Right atrium auricular region (tissue), 2 donors: ENCODE measurements at regions not wholly inside any gene's neighbourhood (a gene's known extent, or its start where the extent isn't known, plus 50 kb on each side); places are given as distances from the start of the nearest gene placed in this dataset.

ENCODE experiments used
- DNase-seq: peaks from one replicate; pipeline ENCODE4 v3.0.0-alpha.2; 2019; ENCODE audit warnings: low spot score
- H3K27ac ChIP-seq, 2 donors: fragments of 200-600 bp; sonication (generic); 1 replicate in 1 of 2; 2 replicates in 1 of 2; pipeline ENCODE4 v1.5.1; 2016 to 2019
- H3K27me3 ChIP-seq, 2 donors: fragments of 200-600 bp; sonication (generic); one replicate each; pipeline versions ENCODE4 v1.5.1 to v1.6.0; 2017 to 2019
- H3K36me3 ChIP-seq: fragments of 200-600 bp; sonication (generic); one replicate; pipeline ENCODE4 v1.5.1; 2016
- H3K4me1 ChIP-seq, 2 donors: fragments of 200-600 bp; sonication (generic); one replicate each; pipeline versions ENCODE4 v1.5.1 to v1.6.0; 2017 to 2019
- H3K4me3 ChIP-seq, 2 donors: fragments of 200-600 bp; sonication (generic); 1 replicate in 1 of 2; 2 replicates in 1 of 2; pipeline ENCODE4 v1.5.1; 2017 to 2019; ENCODE audit warnings: mild to moderate bottlenecking in 1 of 2, moderate library complexity in 1 of 2
- H3K9me3 ChIP-seq, 2 donors: fragments of 200-600 bp; sonication (generic); one replicate each; pipeline ENCODE4 v1.5.1; 2019
- CTCF ChIP-seq, 2 donors: fragments of 200-600 bp; sonication (generic); IDR thresholded peaks; one replicate each; pipeline ENCODE4 v1.5.1; 2019; ENCODE audit warnings: antibody characterized with exemption in 2 of 2

DNA sequence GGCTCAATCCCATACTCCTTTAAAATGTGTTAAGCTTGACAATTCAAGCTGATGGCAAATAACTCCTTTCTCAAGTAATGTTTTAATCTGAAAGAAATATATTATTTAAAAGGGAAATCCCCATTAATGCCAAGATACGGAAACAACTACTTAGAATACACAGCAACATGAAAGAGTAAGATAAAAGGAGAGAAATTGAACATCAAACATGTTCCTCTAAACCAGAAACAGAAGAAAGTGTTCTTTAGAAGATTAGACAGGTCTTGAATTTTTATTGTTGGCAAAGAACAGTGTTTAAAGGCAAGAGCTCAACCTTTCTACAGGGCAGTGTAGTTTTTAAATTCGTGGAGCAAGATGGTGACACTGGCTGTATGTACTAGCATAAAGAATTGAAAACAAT, 105.8 kb upstream of the NRIP1 start:
- no peak for DNase-seq
- no peak overlapping the region for H3K27ac ChIP-seq
- H3K27me3 ChIP-seq, result no peaks in the 10 kb centered on the region
- TF ChIP-seq CTCF (IDR thresholded peaks at IDR 0.05), result no peak
- no peaks in the 10 kb centered on the region for H3K9me3 ChIP-seq
- no peaks in the 10 kb centered on the region for H3K36me3 ChIP-seq
- no peak overlapping the region for H3K4me3 ChIP-seq
- H3K4me1 ChIP-seq, result no peaks in the 10 kb centered on the region

DNA sequence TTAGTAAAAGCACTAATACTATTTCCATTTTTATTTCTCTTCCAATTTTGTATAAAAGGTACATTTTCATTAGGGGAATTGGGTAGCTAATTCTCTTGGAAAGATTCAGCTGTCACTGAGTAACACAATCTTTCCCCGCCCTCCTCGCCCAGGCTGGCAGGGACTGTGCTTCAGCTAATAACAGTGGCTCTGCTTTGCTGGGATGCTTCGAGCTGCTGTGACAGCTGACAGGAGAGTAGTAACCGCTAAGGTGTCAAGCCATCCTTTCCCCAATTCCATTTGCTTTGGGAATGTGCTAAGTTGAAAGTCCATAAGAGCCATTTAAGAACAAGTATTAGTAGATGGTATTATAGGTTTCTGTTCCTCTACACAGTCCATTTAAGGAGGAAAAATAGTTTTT, 106.7 kb upstream of the NRIP1 start:
- H3K4me3 ChIP-seq, result no peak overlapping the region
- TF ChIP-seq CTCF (IDR thresholded peaks at IDR 0.05), result no peak
- no peaks in the 10 kb centered on the region for H3K27me3 ChIP-seq
- no peaks in the 10 kb centered on the region for H3K9me3 ChIP-seq
- H3K4me1 ChIP-seq, result no peaks in the 10 kb centered on the region
- no peak for DNase-seq
- no peaks in the 10 kb centered on the region for H3K36me3 ChIP-seq
- no peak overlapping the region for H3K27ac ChIP-seq

GRCh38 chr21:15172963-15173362, 108.2 kb upstream of the NRIP1 start:
- no peak overlapping the region for H3K4me3 ChIP-seq

DNA sequence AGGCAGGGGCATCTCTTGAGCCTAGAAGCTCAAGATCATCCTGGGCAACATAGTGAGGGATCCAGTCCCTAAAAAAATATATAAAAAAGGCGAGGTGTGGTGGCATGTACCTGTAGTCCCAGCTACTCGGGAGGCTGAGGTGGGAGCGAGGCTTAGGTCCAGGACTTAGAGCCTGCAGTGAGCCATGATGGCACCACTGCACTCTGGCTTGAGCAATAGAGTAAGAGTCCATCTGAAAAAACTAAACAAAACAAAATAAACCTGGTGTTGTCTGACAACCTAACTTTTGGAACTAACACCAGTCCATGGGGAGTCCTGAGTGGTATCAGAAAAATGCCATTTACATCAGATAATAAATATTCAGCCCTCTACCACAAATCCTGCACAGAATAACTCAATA, 110.1 kb upstream of the NRIP1 start:
- DNase-seq, result no peak
- Histone ChIP-seq H3K27me3 (no peaks in the 10 kb centered on the region), H3K36me3 (no peaks in the 10 kb centered on the region), H3K4me3 (no peak overlapping the region), H3K27ac (no peak overlapping the region), H3K9me3 (no peaks in the 10 kb centered on the region), H3K4me1 (no peaks in the 10 kb centered on the region)
- TF ChIP-seq CTCF (IDR thresholded peaks at IDR 0.05), result no peak

More at GRCh38 chr21:15172963-15173362, 108.2 kb upstream of the NRIP1 start:
- no peaks in the 10 kb centered on the region for H3K4me1 ChIP-seq
- H3K9me3 ChIP-seq, result no peaks in the 10 kb centered on the region
- H3K27ac ChIP-seq, result no peak overlapping the region
- no peak for TF ChIP-seq CTCF (IDR thresholded peaks at IDR 0.05)
- DNase-seq, result no peak
- no peaks in the 10 kb centered on the region for H3K36me3 ChIP-seq
- H3K27me3 ChIP-seq, result no peaks in the 10 kb centered on the region

GRCh38 chr21:15182731-15183130, 117.9 kb upstream of the NRIP1 start:
- no peak for DNase-seq
- Histone ChIP-seq H3K4me1 (no peaks in the 10 kb centered on the region), H3K27ac (no peak overlapping the region)

More at GRCh38 chr21:15182731-15183130, 117.9 kb upstream of the NRIP1 start:
- Histone ChIP-seq H3K4me3 (no peak overlapping the region), H3K36me3 (no peaks in the 10 kb centered on the region), H3K9me3 (no peaks in the 10 kb centered on the region), H3K27me3 (no peaks in the 10 kb centered on the region)
- TF ChIP-seq CTCF (IDR thresholded peaks at IDR 0.05), result no peak
